ENCODE measurements at regions not wholly inside any gene's neighbourhood (a gene's known extent, or its start where the extent isn't known, plus 50 kb on each side); places are given as distances from the start of the nearest gene placed in this dataset.

GRCh38 chr2:139259422-139260051 lies 479.3 kb upstream of the NXPH2 start:
- no peak for DNase-seq

- DNase-seq: no peak
Measured at GRCh38 chr2:139241286-139241685, 461.1 kb upstream of the NXPH2 start.

GRCh38 chr2:139237023-139237422 lies 456.8 kb upstream of the NXPH2 start:
- DNase-seq: no peak

GRCh38 chr2:139230881-139231280 lies 450.7 kb upstream of the NXPH2 start:
- no peak for DNase-seq

- DNase-seq: no peak
Measured at GRCh38 chr2:139228276-139228675, 448.1 kb upstream of the NXPH2 start.

- no peak for DNase-seq
Measured at GRCh38 chr2:139225961-139226360, 445.8 kb upstream of the NXPH2 start.

- DNase-seq: no peak
Measured at GRCh38 chr2:139218181-139218580, 438.0 kb upstream of the NXPH2 start.

- no peak for DNase-seq
Measured at GRCh38 chr2:139217641-139218040, 437.5 kb upstream of the NXPH2 start.

GRCh38 chr2:139216435-139216834 lies 436.2 kb upstream of the NXPH2 start:
- DNase-seq: no peak

GRCh38 chr2:139214801-139215200 lies 434.6 kb upstream of the NXPH2 start:
- DNase-seq: no peak

GRCh38 chr2:139209586-139209985 lies 429.4 kb upstream of the NXPH2 start:
- DNase-seq: no peak

- no peak for DNase-seq
Measured at GRCh38 chr2:139201516-139201915, 421.3 kb upstream of the NXPH2 start.

GRCh38 chr2:139196754-139197153 lies 416.6 kb upstream of the NXPH2 start:
- no peak for DNase-seq

- no peak for DNase-seq
Measured at GRCh38 chr2:139194546-139194945, 414.4 kb upstream of the NXPH2 start.

GRCh38 chr2:139177041-139177440 lies 396.9 kb upstream of the NXPH2 start:
- no peak for DNase-seq

- DNase-seq: no peak
Measured at GRCh38 chr2:139175510-139175909, 395.3 kb upstream of the NXPH2 start.

- DNase-seq: no peak
Measured at GRCh38 chr2:139170406-139170805, 390.2 kb upstream of the NXPH2 start.

- DNase-seq: no peak
Measured at GRCh38 chr2:139165601-139166000, 385.4 kb upstream of the NXPH2 start.

GRCh38 chr2:139165041-139165440 lies 384.9 kb upstream of the NXPH2 start:
- DNase-seq: no peak

- DNase-seq: no peak
Measured at GRCh38 chr2:139162957-139163356, 382.8 kb upstream of the NXPH2 start.

GRCh38 chr2:139162456-139162855 lies 382.3 kb upstream of the NXPH2 start:
- DNase-seq: no peak

GRCh38 chr2:139160836-139161235 lies 380.6 kb upstream of the NXPH2 start:
- no peak for DNase-seq

- DNase-seq: no peak
Measured at GRCh38 chr2:139159177-139159576, 379.0 kb upstream of the NXPH2 start.

- no peak for DNase-seq
Measured at GRCh38 chr2:139156730-139157129, 376.5 kb upstream of the NXPH2 start.

GRCh38 chr2:139155991-139156390 lies 375.8 kb upstream of the NXPH2 start:
- no peak for DNase-seq

Data from hippocampal formation (tissue), 2 donors.